Stimulated activated CD4-positive, alpha-beta T cell treated with anti-CD3 and anti-CD28 coated beads, Interleukin-4, amount 100 ng/mL, for 4 hours (primary cell): ENCODE measurements at regions not wholly inside any gene's neighbourhood (a gene's known extent, or its start where the extent isn't known, plus 50 kb on each side); places are given as distances from the start of the nearest gene placed in this dataset.

ENCODE experiments used
- DNase-seq, 2 experiments: peaks; one replicate each; pipeline ENCODE4 v3.0.0-alpha.2; 2020

- no peak for DNase-seq
Measured at GRCh38 chr2:219692521-219692920, 65.1 kb downstream of the SLC4A3 start.

GRCh38 chr2:219695145-219695709 lies 67.8 kb downstream of the SLC4A3 start:
- no peak for DNase-seq

- DNase-seq, result no peak
Measured at GRCh38 chr2:219697811-219698747, 70.6 kb downstream of the SLC4A3 start.

GRCh38 chr2:219698748-219699439 lies 71.5 kb downstream of the SLC4A3 start:
- no peak for DNase-seq

GRCh38 chr2:219699440-219699821 lies 72.0 kb downstream of the SLC4A3 start:
- no peak for DNase-seq

GRCh38 chr2:219701847-219702634 lies 74.6 kb downstream of the SLC4A3 start:
- DNase-seq, result no peak

GRCh38 chr2:219702796-219703545 lies 75.5 kb downstream of the SLC4A3 start:
- no peak for DNase-seq

GRCh38 chr2:219704878-219705277 lies 77.4 kb downstream of the SLC4A3 start:
- DNase-seq, result no peak

GRCh38 chr2:219706823-219707281 lies 79.4 kb downstream of the SLC4A3 start:
- DNase-seq, result no peak

- DNase-seq, result no peak
Measured at GRCh38 chr2:219707496-219708285, 80.3 kb downstream of the SLC4A3 start.

GRCh38 chr2:219709331-219709761 lies 81.9 kb downstream of the SLC4A3 start:
- no peak for DNase-seq

GRCh38 chr2:219713110-219713509 lies 85.7 kb downstream of the SLC4A3 start:
- DNase-seq, result no peak

GRCh38 chr2:219714681-219715400 lies 87.4 kb downstream of the SLC4A3 start:
- DNase-seq, result no peak

- no peak for DNase-seq
Measured at GRCh38 chr2:219718066-219718465, 90.6 kb downstream of the SLC4A3 start.

GRCh38 chr2:219719521-219719920 lies 92.1 kb downstream of the SLC4A3 start:
- DNase-seq, result no peak

GRCh38 chr2:219720956-219721355 lies 93.5 kb downstream of the SLC4A3 start:
- no peak for DNase-seq

- DNase-seq, result no peak
Measured at GRCh38 chr2:219722276-219722879, 94.9 kb downstream of the SLC4A3 start.

GRCh38 chr2:219723311-219723710 lies 95.9 kb downstream of the SLC4A3 start:
- DNase-seq, result no peak

- DNase-seq, result no peak
Measured at GRCh38 chr2:219724628-219725027, 97.2 kb downstream of the SLC4A3 start.

GRCh38 chr2:219726916-219727315 lies 99.5 kb downstream of the SLC4A3 start:
- no peak for DNase-seq
